Prostate gland (tissue), 2 donors: ENCODE measurements at regions not wholly inside any gene's neighbourhood (a gene's known extent, or its start where the extent isn't known, plus 50 kb on each side); places are given as distances from the start of the nearest gene placed in this dataset.

Experiments
- POLR2A ChIP-seq: fragments of 450-650 bp; IDR thresholded peaks from one replicate; pipeline ENCODE4 v1.6.1; 2016; ENCODE audit warnings: antibody characterized with exemption, mild to moderate bottlenecking
- TF ChIP-seq, protein P1 (sequence below), 4 experiments: fragments of 200-600 bp in 2 of 4; fragments of 450-650 bp in 2 of 4; sonication (generic) in 2 of 4; IDR thresholded peaks; 1 replicate in 3 of 4; 2 replicates in 1 of 4; pipeline ENCODE4 v1.5.1; 2016 to 2019; ENCODE audit warnings: antibody characterized with exemption in 4 of 4, mild to moderate bottlenecking in 2 of 4, moderate library complexity in 2 of 4

DNA sequence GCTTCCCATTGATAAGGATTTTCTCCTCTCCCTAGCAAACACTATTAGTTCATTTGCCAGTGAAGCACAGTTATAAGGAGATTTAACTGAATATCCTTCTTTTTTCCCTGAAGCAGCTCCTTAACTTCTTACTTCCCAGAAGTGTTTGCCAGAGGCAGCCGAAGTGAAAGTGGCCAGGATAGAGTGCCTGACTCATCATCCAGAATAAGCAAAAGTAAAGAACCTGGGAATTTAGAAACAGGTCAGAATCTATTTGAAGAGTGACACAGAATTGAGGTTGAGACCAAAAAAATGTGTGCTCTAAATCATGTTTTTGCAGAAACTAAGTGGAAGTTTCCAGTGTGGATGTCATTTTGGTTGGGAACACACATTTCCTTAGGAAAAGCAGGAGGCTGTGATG lies 249.6 kb upstream of the VWC2 start:
- TF ChIP-seq, protein P1, sequence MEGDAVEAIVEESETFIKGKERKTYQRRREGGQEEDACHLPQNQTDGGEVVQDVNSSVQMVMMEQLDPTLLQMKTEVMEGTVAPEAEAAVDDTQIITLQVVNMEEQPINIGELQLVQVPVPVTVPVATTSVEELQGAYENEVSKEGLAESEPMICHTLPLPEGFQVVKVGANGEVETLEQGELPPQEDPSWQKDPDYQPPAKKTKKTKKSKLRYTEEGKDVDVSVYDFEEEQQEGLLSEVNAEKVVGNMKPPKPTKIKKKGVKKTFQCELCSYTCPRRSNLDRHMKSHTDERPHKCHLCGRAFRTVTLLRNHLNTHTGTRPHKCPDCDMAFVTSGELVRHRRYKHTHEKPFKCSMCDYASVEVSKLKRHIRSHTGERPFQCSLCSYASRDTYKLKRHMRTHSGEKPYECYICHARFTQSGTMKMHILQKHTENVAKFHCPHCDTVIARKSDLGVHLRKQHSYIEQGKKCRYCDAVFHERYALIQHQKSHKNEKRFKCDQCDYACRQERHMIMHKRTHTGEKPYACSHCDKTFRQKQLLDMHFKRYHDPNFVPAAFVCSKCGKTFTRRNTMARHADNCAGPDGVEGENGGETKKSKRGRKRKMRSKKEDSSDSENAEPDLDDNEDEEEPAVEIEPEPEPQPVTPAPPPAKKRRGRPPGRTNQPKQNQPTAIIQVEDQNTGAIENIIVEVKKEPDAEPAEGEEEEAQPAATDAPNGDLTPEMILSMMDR (IDR thresholded peaks at IDR 0.05): no peak
- no peak for TF ChIP-seq POLR2A
